T-helper 2 cell (primary cell): ENCODE measurements at regions not wholly inside any gene's neighbourhood (a gene's known extent, or its start where the extent isn't known, plus 50 kb on each side); places are given as distances from the start of the nearest gene placed in this dataset.

Source experiments
- DNase-seq, 5 experiments: peaks; one replicate each; pipeline versions ENCODE4 v3.0.0 to v3.0.0-alpha.2; 2012 to 2022

GRCh38 chr1:72365693-72366092, 83.4 kb upstream of the NEGR1 start:
- DNase-seq = no peak

DNA sequence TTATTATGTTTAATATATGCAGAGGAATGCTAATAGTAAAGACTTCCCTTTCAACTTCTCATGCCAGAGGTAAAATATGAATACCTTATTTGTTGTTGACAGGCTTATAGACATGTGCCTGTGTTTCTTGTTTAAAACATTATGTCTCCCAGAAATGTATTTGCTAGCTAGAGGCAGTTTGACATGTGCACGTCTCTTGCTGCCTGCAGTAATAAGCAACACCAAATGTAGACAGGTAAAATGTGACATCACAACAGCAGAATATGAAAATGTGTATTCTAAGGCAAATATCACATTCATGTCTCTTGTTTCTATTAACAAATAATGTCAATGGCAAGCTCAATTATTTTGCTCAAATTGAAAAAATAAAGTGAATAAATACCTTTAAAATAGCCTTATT, 80.2 kb upstream of the NEGR1 start:
- no peak for DNase-seq

DNA sequence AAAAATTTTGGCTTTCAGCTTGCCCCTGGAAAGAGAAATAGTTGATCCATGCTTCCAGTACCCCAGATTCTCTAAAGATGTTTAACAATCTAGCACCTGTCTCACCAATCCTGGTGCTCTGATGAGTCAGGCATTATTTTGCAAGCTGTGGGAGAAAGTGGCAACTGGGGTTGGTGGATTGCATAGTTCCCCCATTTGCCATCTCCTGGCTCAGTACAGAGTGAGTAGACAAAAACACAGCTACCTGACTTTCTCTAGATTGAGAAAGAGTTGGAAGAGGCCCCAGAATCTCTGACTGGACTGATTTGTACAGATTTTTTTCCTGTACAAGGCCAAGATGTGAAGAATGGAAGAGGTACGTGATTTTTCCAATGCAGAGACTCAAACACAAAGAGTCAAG, 75.1 kb upstream of the NEGR1 start:
- DNase-seq = no peak

- DNase-seq = no peak
Observed at GRCh38 chr1:72355899-72356298, 73.6 kb upstream of the NEGR1 start.

- no peak for DNase-seq
Observed at GRCh38 chr1:72341661-72342060, 59.3 kb upstream of the NEGR1 start.

GRCh38 chr1:72336776-72337175, 54.4 kb upstream of the NEGR1 start:
- DNase-seq = no peak
